ENCODE measurements at regions not wholly inside any gene's neighbourhood (a gene's known extent, or its start where the extent isn't known, plus 50 kb on each side); places are given as distances from the start of the nearest gene placed in this dataset.

DNA sequence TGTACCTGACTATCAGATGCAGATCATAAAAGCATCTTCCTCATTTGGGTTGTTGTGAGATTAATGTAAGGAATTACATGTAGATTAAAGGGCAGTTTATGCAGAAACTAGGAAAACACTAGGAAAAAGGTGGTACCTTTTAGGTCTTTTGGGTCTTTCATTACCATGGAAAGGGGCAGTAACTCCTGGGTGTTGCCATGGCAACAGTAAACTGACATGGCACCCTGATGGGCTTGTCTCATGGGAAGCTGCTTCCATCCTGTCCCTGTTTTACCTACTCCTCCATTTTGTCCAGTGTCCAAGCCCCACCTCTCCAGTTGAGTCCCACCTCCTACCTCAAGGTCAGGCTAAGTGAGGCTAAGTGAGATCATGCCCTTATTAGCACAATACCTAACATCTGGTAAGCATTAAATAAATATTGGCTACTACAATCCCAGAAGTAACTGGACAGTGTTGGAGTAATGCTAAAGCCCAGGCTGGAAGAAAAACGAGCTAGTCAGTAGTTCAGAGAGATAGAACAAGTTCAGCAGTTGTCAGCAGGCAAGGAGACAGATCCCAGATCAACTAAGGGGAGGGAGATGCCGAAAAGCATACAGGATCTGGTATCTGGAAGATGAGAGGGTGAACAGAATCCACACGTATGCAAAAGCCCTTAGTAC lies 240.0 kb upstream of the AUTS2 start:
- TF ChIP-seq, protein P1, sequence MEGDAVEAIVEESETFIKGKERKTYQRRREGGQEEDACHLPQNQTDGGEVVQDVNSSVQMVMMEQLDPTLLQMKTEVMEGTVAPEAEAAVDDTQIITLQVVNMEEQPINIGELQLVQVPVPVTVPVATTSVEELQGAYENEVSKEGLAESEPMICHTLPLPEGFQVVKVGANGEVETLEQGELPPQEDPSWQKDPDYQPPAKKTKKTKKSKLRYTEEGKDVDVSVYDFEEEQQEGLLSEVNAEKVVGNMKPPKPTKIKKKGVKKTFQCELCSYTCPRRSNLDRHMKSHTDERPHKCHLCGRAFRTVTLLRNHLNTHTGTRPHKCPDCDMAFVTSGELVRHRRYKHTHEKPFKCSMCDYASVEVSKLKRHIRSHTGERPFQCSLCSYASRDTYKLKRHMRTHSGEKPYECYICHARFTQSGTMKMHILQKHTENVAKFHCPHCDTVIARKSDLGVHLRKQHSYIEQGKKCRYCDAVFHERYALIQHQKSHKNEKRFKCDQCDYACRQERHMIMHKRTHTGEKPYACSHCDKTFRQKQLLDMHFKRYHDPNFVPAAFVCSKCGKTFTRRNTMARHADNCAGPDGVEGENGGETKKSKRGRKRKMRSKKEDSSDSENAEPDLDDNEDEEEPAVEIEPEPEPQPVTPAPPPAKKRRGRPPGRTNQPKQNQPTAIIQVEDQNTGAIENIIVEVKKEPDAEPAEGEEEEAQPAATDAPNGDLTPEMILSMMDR (IDR thresholded peaks at IDR 0.05; ENCODE audit: borderline replicate concordance, extremely low read depth, low read length, poor library complexity, severe bottlenecking): no peak
- TF ChIP-seq EZH2 (IDR thresholded peaks at IDR 0.05; ENCODE audit: borderline replicate concordance, low read depth, low read length, severe bottlenecking): no peak

Data from DND-41 (cell line).